Prostate gland (tissue), 2 donors: ENCODE measurements at regions not wholly inside any gene's neighbourhood (a gene's known extent, or its start where the extent isn't known, plus 50 kb on each side); places are given as distances from the start of the nearest gene placed in this dataset.
"Not testable (repeated sequence)": the region's sequence is repeated elsewhere in the genome, so short reads cannot be mapped to it uniquely, and the experiment has no call there.

Experiments used
- POLR2A ChIP-seq: fragments of 450-650 bp; IDR thresholded peaks from one replicate; pipeline ENCODE4 v1.6.1; 2016; ENCODE audit warnings: antibody characterized with exemption, mild to moderate bottlenecking
- POLR2AphosphoS5 ChIP-seq: sonication (generic); formaldehyde crosslinking; IDR thresholded peaks from one replicate; pipeline ENCODE4 v1.6.1; 2017; ENCODE audit warnings: antibody characterized with exemption
- TF ChIP-seq, protein P1 (sequence below), 4 experiments: fragments of 200-600 bp in 2 of 4; fragments of 450-650 bp in 2 of 4; sonication (generic) in 2 of 4; IDR thresholded peaks; 1 replicate in 3 of 4; 2 replicates in 1 of 4; pipeline ENCODE4 v1.5.1; 2016 to 2019; ENCODE audit warnings: antibody characterized with exemption in 4 of 4, mild to moderate bottlenecking in 2 of 4, moderate library complexity in 2 of 4

DNA sequence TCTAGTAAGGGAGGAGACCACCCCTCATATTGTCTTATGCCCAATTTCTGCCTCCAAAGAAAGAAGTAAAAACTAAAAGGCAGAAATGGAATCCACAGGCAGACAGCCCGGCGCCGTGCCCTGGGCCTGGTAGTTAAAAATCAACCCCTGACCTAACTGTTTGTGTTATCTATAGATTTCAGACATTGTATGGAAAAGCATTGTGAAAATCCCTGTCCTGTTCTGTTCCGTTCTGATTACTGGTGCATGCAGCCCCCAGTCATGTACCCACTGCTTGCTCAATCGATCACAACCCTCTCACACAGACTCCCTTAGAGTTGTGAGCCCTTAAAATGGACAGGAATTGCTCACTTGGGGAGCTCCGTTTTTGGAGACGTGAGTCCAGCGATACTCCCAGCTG is 204.0 kb downstream of the CWF19L2 start:
- TF ChIP-seq, protein P1, sequence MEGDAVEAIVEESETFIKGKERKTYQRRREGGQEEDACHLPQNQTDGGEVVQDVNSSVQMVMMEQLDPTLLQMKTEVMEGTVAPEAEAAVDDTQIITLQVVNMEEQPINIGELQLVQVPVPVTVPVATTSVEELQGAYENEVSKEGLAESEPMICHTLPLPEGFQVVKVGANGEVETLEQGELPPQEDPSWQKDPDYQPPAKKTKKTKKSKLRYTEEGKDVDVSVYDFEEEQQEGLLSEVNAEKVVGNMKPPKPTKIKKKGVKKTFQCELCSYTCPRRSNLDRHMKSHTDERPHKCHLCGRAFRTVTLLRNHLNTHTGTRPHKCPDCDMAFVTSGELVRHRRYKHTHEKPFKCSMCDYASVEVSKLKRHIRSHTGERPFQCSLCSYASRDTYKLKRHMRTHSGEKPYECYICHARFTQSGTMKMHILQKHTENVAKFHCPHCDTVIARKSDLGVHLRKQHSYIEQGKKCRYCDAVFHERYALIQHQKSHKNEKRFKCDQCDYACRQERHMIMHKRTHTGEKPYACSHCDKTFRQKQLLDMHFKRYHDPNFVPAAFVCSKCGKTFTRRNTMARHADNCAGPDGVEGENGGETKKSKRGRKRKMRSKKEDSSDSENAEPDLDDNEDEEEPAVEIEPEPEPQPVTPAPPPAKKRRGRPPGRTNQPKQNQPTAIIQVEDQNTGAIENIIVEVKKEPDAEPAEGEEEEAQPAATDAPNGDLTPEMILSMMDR (IDR thresholded peaks at IDR 0.05): not testable (repeated sequence)
- not testable (repeated sequence) for TF ChIP-seq POLR2A, POLR2AphosphoS5
